ENCODE measurements at regions not wholly inside any gene's neighbourhood (a gene's known extent, or its start where the extent isn't known, plus 50 kb on each side); places are given as distances from the start of the nearest gene placed in this dataset.
"Not testable (repeated sequence)": the region's sequence is repeated elsewhere in the genome, so short reads cannot be mapped to it uniquely, and the experiment has no call there.

GRCh38 chr6:117761610-117762009 lies 86.3 kb downstream of the NUS1 start:
- TF ChIP-seq CTCF (conservative IDR thresholded peaks at IDR 0.05; ENCODE audit: low read depth, low read length) = no peak
- H3K4me3 ChIP-seq (ENCODE audit: low read depth, low read length) = no peak overlapping the region
- no peak for DNase-seq (ENCODE audit: low read depth)

GRCh38 chr6:117771403-117771802 lies 96.1 kb downstream of the NUS1 start:
- TF ChIP-seq CTCF (conservative IDR thresholded peaks at IDR 0.05; ENCODE audit: low read depth, low read length) = no peak
- no peak for DNase-seq (ENCODE audit: low read depth)
- H3K4me3 ChIP-seq (ENCODE audit: low read depth, low read length) = no peak overlapping the region

GRCh38 chr6:117776441-117776840 lies 101.2 kb downstream of the NUS1 start:
- H3K4me3 ChIP-seq (ENCODE audit: low read depth, low read length) = no peak overlapping the region
- DNase-seq (ENCODE audit: low read depth) = no peak
- peak; percentile 29 for TF ChIP-seq CTCF (conservative IDR thresholded peaks at IDR 0.05; ENCODE audit: low read depth, low read length)

- no peak for DNase-seq (ENCODE audit: low read depth)
- H3K4me3 ChIP-seq (ENCODE audit: low read depth, low read length) = no peak overlapping the region
- no peak for TF ChIP-seq CTCF (conservative IDR thresholded peaks at IDR 0.05; ENCODE audit: low read depth, low read length)
Measured at GRCh38 chr6:117781550-117781949, 106.3 kb downstream of the NUS1 start.

- H3K4me3 ChIP-seq (ENCODE audit: low read depth, low read length) = no peak overlapping the region
- no peak for DNase-seq (ENCODE audit: low read depth)
- TF ChIP-seq CTCF (conservative IDR thresholded peaks at IDR 0.05; ENCODE audit: low read depth, low read length) = no peak
Measured at GRCh38 chr6:117783279-117783678, 108.0 kb downstream of the NUS1 start.

GRCh38 chr6:117791012-117791411 lies 115.7 kb downstream of the NUS1 start:
- TF ChIP-seq CTCF (conservative IDR thresholded peaks at IDR 0.05; ENCODE audit: low read depth, low read length) = no peak
- no peak overlapping the region for H3K4me3 ChIP-seq (ENCODE audit: low read depth, low read length)
- no peak for DNase-seq (ENCODE audit: low read depth)

- H3K4me3 ChIP-seq (ENCODE audit: low read depth, low read length) = no peak overlapping the region
- no peak for TF ChIP-seq CTCF (conservative IDR thresholded peaks at IDR 0.05; ENCODE audit: low read depth, low read length)
- DNase-seq (ENCODE audit: low read depth) = no peak
Measured at GRCh38 chr6:117795234-117795633, 111.8 kb upstream of the SLC35F1 start.

GRCh38 chr6:117798819-117799218 lies 108.2 kb upstream of the SLC35F1 start:
- DNase-seq (ENCODE audit: low read depth); H3K4me3 ChIP-seq (ENCODE audit: low read depth, low read length): not testable (repeated sequence)
